IPS-20b (cell line): ENCODE measurements at regions not wholly inside any gene's neighbourhood (a gene's known extent, or its start where the extent isn't known, plus 50 kb on each side); places are given as distances from the start of the nearest gene placed in this dataset.

ENCODE experiments used
- H3K27ac ChIP-seq: one replicate; pipeline ENCODE4 v1.5.1; 2013; ENCODE audit warnings: low read length
- H3K27me3 ChIP-seq: 2 replicates; pipeline ENCODE4 v1.6.1; 2013; ENCODE audit warnings: mild to moderate bottlenecking, low read length, inconsistent platforms; ENCODE audit not compliant: insufficient read depth
- H3K36me3 ChIP-seq: 2 replicates; pipeline ENCODE4 v1.6.1; 2013; ENCODE audit warnings: low read depth, mild to moderate bottlenecking, inconsistent platforms, low read length, moderate library complexity; ENCODE audit not compliant: insufficient read depth
- H3K4me1 ChIP-seq: 2 replicates; pipeline ENCODE4 v1.6.1; 2013; ENCODE audit warnings: mild to moderate bottlenecking, control low read depth, inconsistent platforms, low read length, moderate library complexity; ENCODE audit not compliant: insufficient read depth
- H3K4me3 ChIP-seq: 2 replicates; pipeline ENCODE4 v1.5.1; 2013; ENCODE audit warnings: mild to moderate bottlenecking, low read length, inconsistent platforms
- H3K9ac ChIP-seq: 2 replicates; pipeline ENCODE4 v1.6.1; 2013; ENCODE audit warnings: low read depth, mild to moderate bottlenecking, inconsistent platforms, low read length, moderate library complexity
- H3K9me3 ChIP-seq: 2 replicates; pipeline ENCODE4 v1.6.1; 2013; ENCODE audit warnings: mild to moderate bottlenecking, low read depth, low read length, inconsistent platforms; ENCODE audit not compliant: insufficient read depth

GRCh38 chr3:140752499-140752898 is 74.6 kb downstream of the TRIM42 start:
- H3K4me3 ChIP-seq = no peak overlapping the region
- H3K4me1 ChIP-seq = 0 out of 2 replicates have a peak, but pooled peaks cover 2% of the 10 kb centered on the region
- no peak overlapping the region for H3K9ac ChIP-seq
- no peaks in the 10 kb centered on the region for H3K9me3 ChIP-seq
- no peaks in the 10 kb centered on the region for H3K36me3 ChIP-seq
- no peak overlapping the region for H3K27ac ChIP-seq
- H3K27me3 ChIP-seq = no peaks in the 10 kb centered on the region; the same call in 1 of the 2 replicates

- no peak overlapping the region for H3K4me3 ChIP-seq
- no peaks in the 10 kb centered on the region for H3K36me3 ChIP-seq
- no peaks in the 10 kb centered on the region; the same call in 1 of the 2 replicates for H3K27me3 ChIP-seq
- H3K9me3 ChIP-seq = no peaks in the 10 kb centered on the region
- H3K27ac ChIP-seq = no peak overlapping the region
- no peak overlapping the region for H3K9ac ChIP-seq
- 0 out of 2 replicates have a peak, but pooled peaks cover 2% of the 10 kb centered on the region for H3K4me1 ChIP-seq
These were observed 76.2 kb downstream of the TRIM42 start for GRCh38 chr3:140753865-140754754.

GRCh38 chr3:140754936-140755335 is 77.1 kb downstream of the TRIM42 start:
- Histone ChIP-seq H3K9ac (no peak overlapping the region), H3K9me3 (no peaks in the 10 kb centered on the region), H3K36me3 (no peaks in the 10 kb centered on the region), H3K27me3 (no peaks in the 10 kb centered on the region; the same call in 1 of the 2 replicates), H3K27ac (no peak overlapping the region), H3K4me1 (0 out of 2 replicates have a peak, but pooled peaks cover 2% of the 10 kb centered on the region), H3K4me3 (no peak overlapping the region)

GRCh38 chr3:140756240-140757016 is 78.6 kb downstream of the TRIM42 start:
- no peak overlapping the region for H3K27ac ChIP-seq
- H3K9me3 ChIP-seq = no peaks in the 10 kb centered on the region
- no peak overlapping the region for H3K9ac ChIP-seq
- H3K36me3 ChIP-seq = no peaks in the 10 kb centered on the region
- H3K4me1 ChIP-seq = 0 out of 2 replicates have a peak, but pooled peaks cover 2% of the 10 kb centered on the region
- H3K4me3 ChIP-seq = no peak overlapping the region
- H3K27me3 ChIP-seq = no peaks in the 10 kb centered on the region; the same call in 1 of the 2 replicates

GRCh38 chr3:140758791-140759444 is 81.1 kb downstream of the TRIM42 start:
- Histone ChIP-seq H3K4me3 (no peak overlapping the region), H3K4me1 (0 out of 2 replicates have a peak, but pooled peaks cover 2% of the 10 kb centered on the region), H3K27ac (no peak overlapping the region), H3K9me3 (no peaks in the 10 kb centered on the region), H3K9ac (no peak overlapping the region), H3K36me3 (no peaks in the 10 kb centered on the region), H3K27me3 (no peaks in the 10 kb centered on the region)

GRCh38 chr3:140760324-140761075 is 82.6 kb downstream of the TRIM42 start:
- Histone ChIP-seq H3K27ac (no peak overlapping the region), H3K4me3 (no peak overlapping the region), H3K9ac (no peak overlapping the region), H3K4me1 (no peaks in the 10 kb centered on the region), H3K9me3 (no peaks in the 10 kb centered on the region), H3K27me3 (no peaks in the 10 kb centered on the region), H3K36me3 (no peaks in the 10 kb centered on the region)

GRCh38 chr3:140761076-140761639 is 83.3 kb downstream of the TRIM42 start:
- H3K9me3 ChIP-seq = no peaks in the 10 kb centered on the region
- no peak overlapping the region for H3K4me3 ChIP-seq
- no peak overlapping the region for H3K9ac ChIP-seq
- H3K27me3 ChIP-seq = no peaks in the 10 kb centered on the region
- H3K4me1 ChIP-seq = no peaks in the 10 kb centered on the region
- H3K36me3 ChIP-seq = no peaks in the 10 kb centered on the region
- no peak overlapping the region for H3K27ac ChIP-seq

- no peak overlapping the region for H3K27ac ChIP-seq
- H3K9ac ChIP-seq = no peak overlapping the region
- H3K4me3 ChIP-seq = no peak overlapping the region
- no peaks in the 10 kb centered on the region for H3K36me3 ChIP-seq
- H3K4me1 ChIP-seq = no peaks in the 10 kb centered on the region
- H3K9me3 ChIP-seq = no peaks in the 10 kb centered on the region
- no peaks in the 10 kb centered on the region for H3K27me3 ChIP-seq
These were observed 84.9 kb downstream of the TRIM42 start for GRCh38 chr3:140762746-140763145.

- Histone ChIP-seq H3K4me3 (no peak overlapping the region), H3K9me3 (no peaks in the 10 kb centered on the region), H3K36me3 (no peaks in the 10 kb centered on the region), H3K27ac (no peak overlapping the region), H3K27me3 (no peaks in the 10 kb centered on the region), H3K9ac (no peak overlapping the region), H3K4me1 (no peaks in the 10 kb centered on the region)
These were observed 85.7 kb downstream of the TRIM42 start for GRCh38 chr3:140763532-140763931.

- Histone ChIP-seq H3K4me1 (no peaks in the 10 kb centered on the region), H3K27me3 (no peaks in the 10 kb centered on the region), H3K9ac (no peak overlapping the region), H3K9me3 (no peaks in the 10 kb centered on the region), H3K4me3 (no peak overlapping the region), H3K36me3 (no peaks in the 10 kb centered on the region), H3K27ac (no peak overlapping the region)
These were observed 87.4 kb downstream of the TRIM42 start for GRCh38 chr3:140765246-140765645.

GRCh38 chr3:140766465-140766864 is 88.6 kb downstream of the TRIM42 start:
- Histone ChIP-seq H3K9me3 (no peaks in the 10 kb centered on the region), H3K9ac (no peak overlapping the region), H3K4me3 (no peak overlapping the region), H3K4me1 (no peaks in the 10 kb centered on the region), H3K36me3 (no peaks in the 10 kb centered on the region), H3K27ac (no peak overlapping the region), H3K27me3 (no peaks in the 10 kb centered on the region)
